WTC11 (cell line): ENCODE measurements at regions not wholly inside any gene's neighbourhood (a gene's known extent, or its start where the extent isn't known, plus 50 kb on each side); places are given as distances from the start of the nearest gene placed in this dataset.
A peak's percentile ranks its signal among the peaks of the same experiment; 100 is the strongest.

Experiments used
- EMX1 ChIP-seq: fragments of 250-450 bp; sonication (Bioruptor Pico); IDR thresholded peaks from 2 replicates; pipeline ENCODE4 v1.8.0; 2021; ENCODE audit warnings: mild to moderate bottlenecking
- FOXK1 ChIP-seq: sonication (generic); formaldehyde crosslinking; IDR thresholded peaks from 2 replicates; pipeline ENCODE4 v1.8.0; 2022; ENCODE audit warnings: mild to moderate bottlenecking, moderate library complexity, missing genetic modification reagents
- GRHL2 ChIP-seq: fragments of 250-450 bp; sonication (Bioruptor Pico); IDR thresholded peaks from 2 replicates; pipeline ENCODE4 v1.8.0; 2022; ENCODE audit warnings: mild to moderate bottlenecking, moderate library complexity; ENCODE audit not compliant: insufficient replicate concordance, severe bottlenecking
- NFE2L1 ChIP-seq: sonication (generic); formaldehyde crosslinking; IDR thresholded peaks from 2 replicates; pipeline ENCODE4 v1.8.1; 2023; ENCODE audit warnings: missing genetic modification reagents
- NR1H2 ChIP-seq: sonication (generic); formaldehyde crosslinking; IDR thresholded peaks from 2 replicates; pipeline ENCODE4 v1.9.0; 2021; ENCODE audit warnings: mild to moderate bottlenecking, moderate library complexity, missing genetic modification reagents
- NR3C1 ChIP-seq: sonication (generic); formaldehyde crosslinking; conservative IDR thresholded peaks from 2 replicates; pipeline ENCODE4 v1.8.1; 2023; ENCODE audit warnings: low read depth, mild to moderate bottlenecking, missing genetic modification reagents
- OVOL2 ChIP-seq: fragments of 250-450 bp; sonication (Bioruptor Pico); IDR thresholded peaks from 2 replicates; pipeline ENCODE4 v1.9.0; 2021; ENCODE audit warnings: mild to moderate bottlenecking, borderline replicate concordance
- ZNF219 ChIP-seq: sonication (generic); formaldehyde crosslinking; IDR thresholded peaks from 2 replicates; pipeline ENCODE4 v1.8.0; 2023; ENCODE audit warnings: missing genetic modification reagents, mild to moderate bottlenecking, borderline replicate concordance
- TF ChIP-seq, protein P1 (sequence below): fragments of 200-600 bp; IDR thresholded peaks from 2 replicates; pipeline ENCODE4 v1.8.0; 2022; ENCODE audit warnings: antibody characterized with exemption
- TF ChIP-seq, protein P2 (sequence below): sonication (generic); formaldehyde crosslinking; IDR thresholded peaks from 2 replicates; pipeline ENCODE4 v1.8.0; 2022; ENCODE audit warnings: mild to moderate bottlenecking, missing genetic modification reagents
- TF ChIP-seq, protein P3 (sequence below): sonication (generic); formaldehyde crosslinking; IDR thresholded peaks from 2 replicates; pipeline ENCODE4 v1.8.1; 2022; ENCODE audit warnings: mild to moderate bottlenecking, moderate library complexity, missing genetic modification reagents

DNA sequence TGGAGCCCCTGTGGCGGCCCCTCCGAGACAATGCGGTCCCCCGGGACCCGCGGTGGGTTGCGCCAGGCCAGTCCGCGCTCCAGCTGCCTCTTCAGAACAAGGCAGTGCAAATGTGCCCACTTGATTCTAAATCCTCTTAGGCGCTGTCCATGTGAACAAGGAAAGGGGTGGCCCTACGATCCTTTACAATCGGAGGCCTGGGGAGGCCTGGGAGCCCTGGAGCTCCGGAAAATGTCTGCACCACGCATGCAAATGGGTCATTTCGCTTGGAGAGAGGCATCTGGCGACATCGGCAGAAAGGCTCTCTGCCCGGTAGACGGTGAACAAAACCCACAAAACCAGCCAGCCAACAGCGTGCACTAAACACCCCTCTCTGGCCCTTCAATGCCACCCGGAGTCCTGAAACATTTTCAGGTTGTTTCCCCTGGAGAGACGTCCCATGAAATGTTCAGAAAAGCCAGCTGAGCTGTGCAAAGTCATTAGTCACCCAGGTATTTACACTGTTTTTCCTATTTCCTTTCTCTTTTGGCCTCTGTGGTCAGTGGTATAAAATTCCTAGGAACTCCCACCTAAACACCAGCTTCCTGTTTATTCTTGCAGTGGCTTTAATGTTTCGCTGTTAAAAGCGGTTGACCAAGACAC, 102.8 kb upstream of the ZNF438 start:
- no peak for TF ChIP-seq NR1H2 (CRISPR knock-in tag)
- TF ChIP-seq, protein P1, sequence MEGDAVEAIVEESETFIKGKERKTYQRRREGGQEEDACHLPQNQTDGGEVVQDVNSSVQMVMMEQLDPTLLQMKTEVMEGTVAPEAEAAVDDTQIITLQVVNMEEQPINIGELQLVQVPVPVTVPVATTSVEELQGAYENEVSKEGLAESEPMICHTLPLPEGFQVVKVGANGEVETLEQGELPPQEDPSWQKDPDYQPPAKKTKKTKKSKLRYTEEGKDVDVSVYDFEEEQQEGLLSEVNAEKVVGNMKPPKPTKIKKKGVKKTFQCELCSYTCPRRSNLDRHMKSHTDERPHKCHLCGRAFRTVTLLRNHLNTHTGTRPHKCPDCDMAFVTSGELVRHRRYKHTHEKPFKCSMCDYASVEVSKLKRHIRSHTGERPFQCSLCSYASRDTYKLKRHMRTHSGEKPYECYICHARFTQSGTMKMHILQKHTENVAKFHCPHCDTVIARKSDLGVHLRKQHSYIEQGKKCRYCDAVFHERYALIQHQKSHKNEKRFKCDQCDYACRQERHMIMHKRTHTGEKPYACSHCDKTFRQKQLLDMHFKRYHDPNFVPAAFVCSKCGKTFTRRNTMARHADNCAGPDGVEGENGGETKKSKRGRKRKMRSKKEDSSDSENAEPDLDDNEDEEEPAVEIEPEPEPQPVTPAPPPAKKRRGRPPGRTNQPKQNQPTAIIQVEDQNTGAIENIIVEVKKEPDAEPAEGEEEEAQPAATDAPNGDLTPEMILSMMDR: no peak
- TF ChIP-seq, protein P2, sequence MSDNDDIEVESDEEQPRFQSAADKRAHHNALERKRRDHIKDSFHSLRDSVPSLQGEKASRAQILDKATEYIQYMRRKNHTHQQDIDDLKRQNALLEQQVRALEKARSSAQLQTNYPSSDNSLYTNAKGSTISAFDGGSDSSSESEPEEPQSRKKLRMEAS (CRISPR knock-in tag): peak; percentile 11; the same call in 1 of the 2 replicates
- no peak for TF ChIP-seq ZNF219 (CRISPR knock-in tag)
- no peak for TF ChIP-seq GRHL2 (CRISPR knock-in tag)
- TF ChIP-seq OVOL2 (CRISPR knock-in tag): no peak
- TF ChIP-seq FOXK1: no peak
- no peak for TF ChIP-seq EMX1
- TF ChIP-seq, protein P3, sequence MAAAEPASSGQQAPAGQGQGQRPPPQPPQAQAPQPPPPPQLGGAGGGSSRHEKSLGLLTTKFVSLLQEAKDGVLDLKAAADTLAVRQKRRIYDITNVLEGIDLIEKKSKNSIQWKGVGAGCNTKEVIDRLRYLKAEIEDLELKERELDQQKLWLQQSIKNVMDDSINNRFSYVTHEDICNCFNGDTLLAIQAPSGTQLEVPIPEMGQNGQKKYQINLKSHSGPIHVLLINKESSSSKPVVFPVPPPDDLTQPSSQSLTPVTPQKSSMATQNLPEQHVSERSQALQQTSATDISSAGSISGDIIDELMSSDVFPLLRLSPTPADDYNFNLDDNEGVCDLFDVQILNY: no peak
- no peak for TF ChIP-seq NFE2L1
- no peak for TF ChIP-seq NR3C1 (CRISPR knock-in tag)
